Neural cell (in vitro differentiated cells): ENCODE measurements at regions not wholly inside any gene's neighbourhood (a gene's known extent, or its start where the extent isn't known, plus 50 kb on each side); places are given as distances from the start of the nearest gene placed in this dataset.

Experiments used
- H2AFZ ChIP-seq: fragments of 200-600, 300-800 bp; sonication (generic), shearing (Covaris generic); 2 replicates; pipeline ENCODE4 v1.6.0; 2014; ENCODE audit warnings: low read depth, mild to moderate bottlenecking, antibody characterized with exemption, low read length, moderate library complexity
- H3F3A ChIP-seq: fragments of 200-600 bp; shearing (Covaris generic); 2 replicates; pipeline ENCODE4 v1.6.1; 2016; ENCODE audit warnings: mild to moderate bottlenecking, moderate library complexity, mixed read lengths, antibody characterized with exemption, low read length; ENCODE audit not compliant: insufficient read depth, poor library complexity, severe bottlenecking
- H3K27ac ChIP-seq: fragments of 200-600, 300-800 bp; sonication (generic), shearing (Covaris generic); 2 replicates; pipeline ENCODE4 v1.5.1; 2014; ENCODE audit warnings: mild to moderate bottlenecking, low read length, moderate library complexity
- H3K27me3 ChIP-seq: fragments of 300-800, 200-600 bp; sonication (generic), shearing (Covaris generic); 2 replicates; pipeline ENCODE4 v1.6.0; 2014; ENCODE audit warnings: mild to moderate bottlenecking, low read depth, low read length, moderate library complexity; ENCODE audit not compliant: insufficient read depth
- H3K36me3 ChIP-seq: fragments of 300-800, 200-600 bp; sonication (generic), shearing (Covaris generic); 2 replicates; pipeline ENCODE4 v1.5.1; 2014; ENCODE audit warnings: mild to moderate bottlenecking, antibody characterized with exemption, low read length, moderate library complexity; ENCODE audit not compliant: insufficient read depth
- H3K4me2 ChIP-seq: fragments of 300-800, 200-600 bp; sonication (generic), shearing (Covaris generic); 2 replicates; pipeline ENCODE4 v1.6.0; 2014; ENCODE audit warnings: mild to moderate bottlenecking, low read length
- H3K4me3 ChIP-seq: fragments of 300-800, 200-600 bp; sonication (generic), shearing (Covaris generic); 2 replicates; pipeline ENCODE4 v1.5.1; 2014; ENCODE audit warnings: mild to moderate bottlenecking, low read length, moderate library complexity
- H3K79me2 ChIP-seq: fragments of 200-600 bp; shearing (Covaris generic); replicated peaks from 2 replicates; pipeline ENCODE4 v1.6.0; 2014; ENCODE audit warnings: mild to moderate bottlenecking, low read length, moderate library complexity; ENCODE audit not compliant: insufficient read depth
- H3K9ac ChIP-seq: fragments of 300-800, 200-600 bp; sonication (generic), shearing (Covaris generic); 2 replicates; pipeline ENCODE4 v1.6.1; 2016; ENCODE audit warnings: mild to moderate bottlenecking, low read length, mixed read lengths
- H3K9me2 ChIP-seq: fragments of 200-600 bp; shearing (Covaris generic); 2 replicates; pipeline ENCODE4 v1.6.1; 2016; ENCODE audit warnings: mild to moderate bottlenecking, low read length, mixed read lengths; ENCODE audit not compliant: insufficient read depth
- H3K9me3 ChIP-seq: fragments of 200-600, 300-800 bp; sonication (generic), shearing (Covaris generic); 2 replicates; pipeline ENCODE4 v1.6.1; 2016; ENCODE audit warnings: mild to moderate bottlenecking, mixed run types, low read length, moderate library complexity, mixed read lengths
- H4K20me1 ChIP-seq: fragments of 200-600 bp; shearing (Covaris generic); 2 replicates; pipeline ENCODE4 v1.6.1; 2016; ENCODE audit warnings: mild to moderate bottlenecking, mixed run types; ENCODE audit not compliant: insufficient read depth
- EP300 ChIP-seq: fragments of 450-650 bp; conservative IDR thresholded peaks from 2 replicates; pipeline ENCODE4 v1.6.1; 2014; ENCODE audit warnings: antibody characterized with exemption, mild to moderate bottlenecking, moderate library complexity; ENCODE audit not compliant: poor library complexity, severe bottlenecking
- EZH2 ChIP-seq: fragments of 200-600, 300-800 bp; shearing (Covaris generic), sonication (generic); IDR thresholded peaks from 2 replicates; pipeline ENCODE4 v1.6.1; 2014; ENCODE audit warnings: antibody characterized with exemption, low read length, borderline replicate concordance, mild to moderate bottlenecking; ENCODE audit not compliant: insufficient read depth, poor library complexity, severe bottlenecking
- MXI1 ChIP-seq: fragments of 450-650 bp; conservative IDR thresholded peaks from 2 replicates; pipeline ENCODE4 v1.6.1; 2014; ENCODE audit warnings: antibody characterized with exemption, mild to moderate bottlenecking; ENCODE audit not compliant: poor library complexity, severe bottlenecking
- POLR2AphosphoS5 ChIP-seq: IDR thresholded peaks from 2 replicates; pipeline ENCODE4 v1.6.1; 2012
- RAD21 ChIP-seq: fragments of 450-650 bp; conservative IDR thresholded peaks from 2 replicates; pipeline ENCODE4 v1.6.1; 2014; ENCODE audit warnings: antibody characterized with exemption, mild to moderate bottlenecking, moderate library complexity
- SMC3 ChIP-seq: fragments of 450-650 bp; conservative IDR thresholded peaks from 2 replicates; pipeline ENCODE4 v1.6.1; 2014; ENCODE audit warnings: antibody characterized with exemption, mild to moderate bottlenecking, moderate library complexity; ENCODE audit not compliant: poor library complexity
- TAF1 ChIP-seq: IDR thresholded peaks from 2 replicates; pipeline ENCODE4 v1.6.1; 2012; ENCODE audit warnings: low read depth
- TF ChIP-seq, protein P1 (sequence below): IDR thresholded peaks from 2 replicates; pipeline ENCODE4 v1.6.1; 2012; ENCODE audit warnings: borderline replicate concordance
- TF ChIP-seq, protein P2 (sequence below): fragments of 450-650 bp; IDR thresholded peaks from 2 replicates; pipeline ENCODE4 v1.5.1; 2014; ENCODE audit warnings: antibody characterized with exemption, mild to moderate bottlenecking, moderate library complexity; ENCODE audit not compliant: poor library complexity, severe bottlenecking

DNA sequence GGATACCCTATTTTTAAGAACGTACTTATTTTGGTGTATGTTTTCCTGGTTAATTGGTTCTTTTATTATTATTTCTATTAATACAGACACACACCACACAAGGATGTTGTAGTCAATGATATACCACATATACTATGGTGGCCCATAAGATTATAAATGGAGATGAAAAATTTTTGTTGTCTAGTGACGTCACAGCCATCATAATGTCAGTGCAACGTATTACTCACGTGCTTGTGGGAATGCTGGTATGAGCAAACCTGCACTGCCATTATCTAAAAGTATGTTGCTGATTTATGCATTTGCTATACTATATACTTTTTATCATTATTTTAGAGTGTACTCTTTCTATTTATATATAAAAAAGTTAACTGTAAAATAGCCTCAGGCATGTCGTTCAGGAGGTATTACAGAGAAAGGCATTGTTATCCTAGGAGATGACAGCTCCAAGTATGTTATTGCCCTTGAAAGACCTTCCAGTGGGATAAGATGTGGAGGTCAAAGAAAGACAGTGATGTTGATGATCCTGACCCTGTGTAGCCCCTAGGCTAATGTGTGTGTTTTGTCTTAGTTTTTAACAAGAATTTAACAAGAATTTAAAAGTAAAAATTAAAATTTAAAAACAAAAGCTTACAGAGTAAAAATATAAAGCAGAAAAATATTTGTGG lies 65.6 kb upstream of the SGCD start:
- Histone ChIP-seq H3K4me2 (no peak overlapping the region), H3K9me2 (no peaks in the 10 kb centered on the region), H3K27ac (no peak overlapping the region), H3K9ac (no peak overlapping the region), H4K20me1 (no peaks in the 10 kb centered on the region), H3K27me3 (no peaks in the 10 kb centered on the region), H2AFZ (no peak overlapping the region), H3K79me2 (no peaks in the 10 kb centered on the region), H3K9me3 (no peaks in the 10 kb centered on the region), H3K36me3 (no peaks in the 10 kb centered on the region), H3F3A (no peaks in the 10 kb centered on the region), H3K4me3 (no peak overlapping the region)
- TF ChIP-seq, protein P1, sequence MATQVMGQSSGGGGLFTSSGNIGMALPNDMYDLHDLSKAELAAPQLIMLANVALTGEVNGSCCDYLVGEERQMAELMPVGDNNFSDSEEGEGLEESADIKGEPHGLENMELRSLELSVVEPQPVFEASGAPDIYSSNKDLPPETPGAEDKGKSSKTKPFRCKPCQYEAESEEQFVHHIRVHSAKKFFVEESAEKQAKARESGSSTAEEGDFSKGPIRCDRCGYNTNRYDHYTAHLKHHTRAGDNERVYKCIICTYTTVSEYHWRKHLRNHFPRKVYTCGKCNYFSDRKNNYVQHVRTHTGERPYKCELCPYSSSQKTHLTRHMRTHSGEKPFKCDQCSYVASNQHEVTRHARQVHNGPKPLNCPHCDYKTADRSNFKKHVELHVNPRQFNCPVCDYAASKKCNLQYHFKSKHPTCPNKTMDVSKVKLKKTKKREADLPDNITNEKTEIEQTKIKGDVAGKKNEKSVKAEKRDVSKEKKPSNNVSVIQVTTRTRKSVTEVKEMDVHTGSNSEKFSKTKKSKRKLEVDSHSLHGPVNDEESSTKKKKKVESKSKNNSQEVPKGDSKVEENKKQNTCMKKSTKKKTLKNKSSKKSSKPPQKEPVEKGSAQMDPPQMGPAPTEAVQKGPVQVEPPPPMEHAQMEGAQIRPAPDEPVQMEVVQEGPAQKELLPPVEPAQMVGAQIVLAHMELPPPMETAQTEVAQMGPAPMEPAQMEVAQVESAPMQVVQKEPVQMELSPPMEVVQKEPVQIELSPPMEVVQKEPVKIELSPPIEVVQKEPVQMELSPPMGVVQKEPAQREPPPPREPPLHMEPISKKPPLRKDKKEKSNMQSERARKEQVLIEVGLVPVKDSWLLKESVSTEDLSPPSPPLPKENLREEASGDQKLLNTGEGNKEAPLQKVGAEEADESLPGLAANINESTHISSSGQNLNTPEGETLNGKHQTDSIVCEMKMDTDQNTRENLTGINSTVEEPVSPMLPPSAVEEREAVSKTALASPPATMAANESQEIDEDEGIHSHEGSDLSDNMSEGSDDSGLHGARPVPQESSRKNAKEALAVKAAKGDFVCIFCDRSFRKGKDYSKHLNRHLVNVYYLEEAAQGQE, result no peak
- TF ChIP-seq POLR2AphosphoS5, result no peak
- TF ChIP-seq, protein P2, sequence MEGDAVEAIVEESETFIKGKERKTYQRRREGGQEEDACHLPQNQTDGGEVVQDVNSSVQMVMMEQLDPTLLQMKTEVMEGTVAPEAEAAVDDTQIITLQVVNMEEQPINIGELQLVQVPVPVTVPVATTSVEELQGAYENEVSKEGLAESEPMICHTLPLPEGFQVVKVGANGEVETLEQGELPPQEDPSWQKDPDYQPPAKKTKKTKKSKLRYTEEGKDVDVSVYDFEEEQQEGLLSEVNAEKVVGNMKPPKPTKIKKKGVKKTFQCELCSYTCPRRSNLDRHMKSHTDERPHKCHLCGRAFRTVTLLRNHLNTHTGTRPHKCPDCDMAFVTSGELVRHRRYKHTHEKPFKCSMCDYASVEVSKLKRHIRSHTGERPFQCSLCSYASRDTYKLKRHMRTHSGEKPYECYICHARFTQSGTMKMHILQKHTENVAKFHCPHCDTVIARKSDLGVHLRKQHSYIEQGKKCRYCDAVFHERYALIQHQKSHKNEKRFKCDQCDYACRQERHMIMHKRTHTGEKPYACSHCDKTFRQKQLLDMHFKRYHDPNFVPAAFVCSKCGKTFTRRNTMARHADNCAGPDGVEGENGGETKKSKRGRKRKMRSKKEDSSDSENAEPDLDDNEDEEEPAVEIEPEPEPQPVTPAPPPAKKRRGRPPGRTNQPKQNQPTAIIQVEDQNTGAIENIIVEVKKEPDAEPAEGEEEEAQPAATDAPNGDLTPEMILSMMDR, result no peak
- TF ChIP-seq SMC3, result no peak
- no peak for TF ChIP-seq EP300
- no peak for TF ChIP-seq TAF1
- no peak for TF ChIP-seq MXI1
- TF ChIP-seq EZH2, result no peak
- TF ChIP-seq RAD21, result no peak

DNA sequence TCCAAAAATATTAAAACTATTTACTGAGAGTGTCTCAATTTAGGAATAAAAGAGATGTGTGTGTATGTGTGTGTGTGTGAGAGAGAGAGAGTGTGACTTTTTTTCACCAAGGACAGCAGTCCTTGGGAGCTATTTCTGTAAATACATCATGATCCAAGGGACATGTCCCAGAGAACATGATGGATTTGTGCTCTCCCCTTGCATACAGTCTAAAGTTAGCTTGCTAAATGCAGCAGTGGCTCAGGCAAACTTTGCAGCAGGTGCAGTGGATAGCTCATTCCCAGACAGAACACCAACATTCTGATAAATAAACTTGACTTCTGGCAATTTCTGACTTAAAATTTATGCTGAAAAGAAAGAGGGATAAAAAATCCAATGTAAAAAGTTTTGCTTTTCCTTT lies 55.4 kb upstream of the SGCD start:
- Histone ChIP-seq H3K79me2 (no peaks in the 10 kb centered on the region), H3K9me2 (no peaks in the 10 kb centered on the region), H3K9me3 (no peaks in the 10 kb centered on the region), H3K9ac (no peak overlapping the region), H3K27me3 (no peaks in the 10 kb centered on the region), H2AFZ (no peak overlapping the region), H4K20me1 (no peaks in the 10 kb centered on the region), H3K36me3 (no peaks in the 10 kb centered on the region), H3K27ac (no peak overlapping the region), H3F3A (no peaks in the 10 kb centered on the region), H3K4me3 (no peak overlapping the region), H3K4me2 (no peak overlapping the region)
- TF ChIP-seq MXI1 (no peak), SMC3 (no peak), EP300 (no peak), POLR2AphosphoS5 (no peak), TAF1 (no peak), EZH2 (no peak), RAD21 (no peak)
- TF ChIP-seq, protein P2, result no peak
- TF ChIP-seq, protein P1, result no peak
